ENCODE measurements at regions not wholly inside any gene's neighbourhood (a gene's known extent, or its start where the extent isn't known, plus 50 kb on each side); places are given as distances from the start of the nearest gene placed in this dataset.
A peak's percentile ranks its signal among the peaks of the same experiment; 100 is the strongest.

- no peaks in the 10 kb centered on the region for H3K27me3 ChIP-seq (ENCODE audit: insufficient read depth, low read length)
- no peaks in the 10 kb centered on the region for H3K9me3 ChIP-seq (ENCODE audit: control insufficient read depth, low read depth, low read length)
- Mint-ChIP-seq H3K27ac (no peak overlapping the region), H3K36me3 (ENCODE audit: insufficient read depth in 1 of 3, low read depth in 3 of 3) (peaks cover 0 to 1% (median 0%) of the 10 kb centered on the region in 3 experiments; a peak in 3 of 7 replicates), H3K4me1 (peaks cover 9 to 24% of the 10 kb centered on the region in 2 experiments), H3K27me3 (ENCODE audit: low read depth) (peaks cover 1% of the 10 kb centered on the region; the same call in 1 of the 2 replicates), H3K4me3 (no peak overlapping the region), H3K9me3 (peaks cover under 1 to 1% of the 10 kb centered on the region in 2 experiments; a peak in 4 of 5 replicates)
- no peak overlapping the region for H3T11ph ChIP-seq (ENCODE audit: low read length)
- H3K4me2 ChIP-seq (ENCODE audit: insufficient read depth, insufficient read length, low read length) = no peak overlapping the region
- no peaks in the 10 kb centered on the region for H3K4me1 ChIP-seq (ENCODE audit: insufficient read depth, low read length)
- no peaks in the 10 kb centered on the region for H3K23me2 ChIP-seq (ENCODE audit: insufficient read length, low read depth, low read length, poor library complexity, severe bottlenecking)
- H3K14ac ChIP-seq (ENCODE audit: insufficient read depth, low read length) = no peak overlapping the region
- H2BK5ac ChIP-seq (ENCODE audit: insufficient read length, low read length) = no peak overlapping the region
- no peak overlapping the region for H2BK120ac ChIP-seq (ENCODE audit: low read depth, low read length, poor library complexity, severe bottlenecking)
- TF ChIP-seq CTCF (conservative IDR thresholded peaks at IDR 0.05) = peak; percentile 89
- WGBS (ENCODE audit: extremely low coverage, insufficient read length, low lambda C conversion rate) = no CpG with 5 or more reads among the region's 5 CpGs
- H2AFZ ChIP-seq (ENCODE audit: low read length) = no peak overlapping the region
- H3K9ac ChIP-seq (ENCODE audit: extremely low read depth, insufficient read length, low read length) = no peak overlapping the region
- DNase-seq = peak; percentile 91
- H2BK15ac ChIP-seq (ENCODE audit: low read depth, low read length) = no peak overlapping the region
- H4K5ac ChIP-seq (ENCODE audit: insufficient read length, low read depth, low read length) = no peak overlapping the region
- no peak overlapping the region for H4K91ac ChIP-seq (ENCODE audit: insufficient read length, low read depth, low read length)
- no peak overlapping the region for H2AK5ac ChIP-seq (ENCODE audit: insufficient read length, low read length)
- no peak overlapping the region for H4K8ac ChIP-seq (replicated peaks; ENCODE audit: insufficient read length, low read depth, low read length)
- no peak overlapping the region for H3K4ac ChIP-seq (ENCODE audit: low read depth, low read length)
- H3K23ac ChIP-seq (ENCODE audit: insufficient read length, low read depth, low read length) = no peak overlapping the region
- H3K79me1 ChIP-seq (ENCODE audit: insufficient read depth, low read depth, low read length, poor library complexity, severe bottlenecking) = no peaks in the 10 kb centered on the region
- no peak overlapping the region for H3K18ac ChIP-seq (ENCODE audit: insufficient read length, low read depth, low read length)
- H3K56ac ChIP-seq (ENCODE audit: insufficient read length, low read depth, low read length) = no peak overlapping the region
- no peak overlapping the region for H2BK12ac ChIP-seq (ENCODE audit: insufficient read length, low read depth, low read length)
- no peak overlapping the region for H2BK20ac ChIP-seq (ENCODE audit: low read depth, low read length, poor library complexity, severe bottlenecking)
- H3K79me2 ChIP-seq (ENCODE audit: insufficient read depth, low read length) = no peaks in the 10 kb centered on the region
- no peak overlapping the region for H3K27ac ChIP-seq (ENCODE audit: insufficient read length, low read depth, low read length)
- H4K20me1 ChIP-seq (ENCODE audit: control insufficient read depth, insufficient read depth, insufficient read length) = no peaks in the 10 kb centered on the region
These were observed 176.0 kb downstream of the MRPL14 start for GRCh38 chr6:43951063-43951755.
